ENCODE measurements at regions not wholly inside any gene's neighbourhood (a gene's known extent, or its start where the extent isn't known, plus 50 kb on each side); places are given as distances from the start of the nearest gene placed in this dataset.

DNA sequence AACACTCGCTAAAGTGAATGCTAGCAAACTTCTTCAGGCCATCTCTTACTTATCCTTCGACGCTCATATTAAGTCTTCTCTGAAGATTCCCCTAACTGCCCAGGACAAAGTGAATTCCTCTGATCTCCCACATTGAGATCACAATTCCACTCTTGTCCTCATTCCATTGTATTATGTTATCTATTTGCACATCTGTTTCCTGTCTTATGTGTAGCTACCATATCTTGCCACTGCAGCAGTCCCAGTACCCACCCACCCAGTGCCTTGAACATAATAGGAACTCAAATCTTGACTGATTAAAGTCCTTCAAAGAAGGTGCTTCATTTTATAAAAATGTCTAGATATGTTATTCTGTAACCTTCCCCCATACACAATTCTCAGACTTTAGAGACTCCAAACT, 702.3 kb downstream of the DIAPH3 start:
- TF ChIP-seq, protein P1, sequence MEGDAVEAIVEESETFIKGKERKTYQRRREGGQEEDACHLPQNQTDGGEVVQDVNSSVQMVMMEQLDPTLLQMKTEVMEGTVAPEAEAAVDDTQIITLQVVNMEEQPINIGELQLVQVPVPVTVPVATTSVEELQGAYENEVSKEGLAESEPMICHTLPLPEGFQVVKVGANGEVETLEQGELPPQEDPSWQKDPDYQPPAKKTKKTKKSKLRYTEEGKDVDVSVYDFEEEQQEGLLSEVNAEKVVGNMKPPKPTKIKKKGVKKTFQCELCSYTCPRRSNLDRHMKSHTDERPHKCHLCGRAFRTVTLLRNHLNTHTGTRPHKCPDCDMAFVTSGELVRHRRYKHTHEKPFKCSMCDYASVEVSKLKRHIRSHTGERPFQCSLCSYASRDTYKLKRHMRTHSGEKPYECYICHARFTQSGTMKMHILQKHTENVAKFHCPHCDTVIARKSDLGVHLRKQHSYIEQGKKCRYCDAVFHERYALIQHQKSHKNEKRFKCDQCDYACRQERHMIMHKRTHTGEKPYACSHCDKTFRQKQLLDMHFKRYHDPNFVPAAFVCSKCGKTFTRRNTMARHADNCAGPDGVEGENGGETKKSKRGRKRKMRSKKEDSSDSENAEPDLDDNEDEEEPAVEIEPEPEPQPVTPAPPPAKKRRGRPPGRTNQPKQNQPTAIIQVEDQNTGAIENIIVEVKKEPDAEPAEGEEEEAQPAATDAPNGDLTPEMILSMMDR (IDR thresholded peaks at IDR 0.05; ENCODE audit: borderline replicate concordance, control extremely low read depth, extremely low read depth, insufficient read depth, missing control alignments), result no peak
- in situ Hi-C loops (cut with MboI; ENCODE audit: low sequenced_read_pairs, unreplicated experiment), result no loop called here
- DNase-seq (ENCODE audit: low spot score), result no peak

DNA sequence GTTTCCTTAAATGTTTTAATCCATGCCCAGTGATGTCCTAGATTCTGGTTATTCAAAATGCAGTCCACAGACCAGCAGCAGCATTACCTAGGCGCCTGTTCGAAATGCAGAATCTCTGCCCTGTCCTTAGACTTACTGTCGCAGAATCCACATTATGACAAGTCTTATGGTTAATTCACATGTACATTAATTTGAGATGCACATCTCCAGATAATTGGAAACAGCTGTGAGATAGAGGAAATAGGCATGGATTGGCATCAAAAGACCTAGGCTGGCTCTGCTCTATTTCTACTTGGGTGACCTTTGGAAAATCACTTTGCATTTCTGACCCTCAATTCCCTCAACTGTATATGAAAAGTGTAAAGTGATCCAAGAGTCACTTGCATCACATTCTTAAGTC, 700.7 kb downstream of the DIAPH3 start:
- in situ Hi-C loops (cut with MboI; ENCODE audit: low sequenced_read_pairs, unreplicated experiment), result no loop called here
- TF ChIP-seq, protein P1 (IDR thresholded peaks at IDR 0.05; ENCODE audit: borderline replicate concordance, control extremely low read depth, extremely low read depth, insufficient read depth, missing control alignments), result no peak

DNA sequence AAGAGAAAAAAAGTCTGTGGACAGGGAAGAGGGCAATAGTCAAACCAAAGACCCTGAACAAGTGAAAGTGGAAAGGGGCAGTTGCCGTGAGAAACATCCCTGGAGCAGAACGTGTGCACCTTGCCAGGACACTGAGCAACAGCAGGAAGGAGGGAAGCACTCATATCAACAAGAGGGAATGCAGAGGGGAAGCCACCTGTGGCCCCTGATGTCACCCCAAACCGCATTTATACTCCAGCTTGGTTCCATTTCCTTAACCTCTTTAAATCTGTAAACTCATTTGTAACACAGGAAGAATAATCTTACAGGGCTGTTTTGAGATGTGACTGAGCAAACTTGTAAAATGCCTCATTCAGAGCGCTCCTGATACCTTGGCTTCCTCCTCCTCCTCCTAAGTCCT, 698.8 kb downstream of the DIAPH3 start:
- in situ Hi-C loops (cut with MboI; ENCODE audit: low sequenced_read_pairs, unreplicated experiment), result no loop called here

More for the DNA sequence above, 700.7 kb downstream of the DIAPH3 start:
- DNase-seq (ENCODE audit: low spot score), result no peak

DNA sequence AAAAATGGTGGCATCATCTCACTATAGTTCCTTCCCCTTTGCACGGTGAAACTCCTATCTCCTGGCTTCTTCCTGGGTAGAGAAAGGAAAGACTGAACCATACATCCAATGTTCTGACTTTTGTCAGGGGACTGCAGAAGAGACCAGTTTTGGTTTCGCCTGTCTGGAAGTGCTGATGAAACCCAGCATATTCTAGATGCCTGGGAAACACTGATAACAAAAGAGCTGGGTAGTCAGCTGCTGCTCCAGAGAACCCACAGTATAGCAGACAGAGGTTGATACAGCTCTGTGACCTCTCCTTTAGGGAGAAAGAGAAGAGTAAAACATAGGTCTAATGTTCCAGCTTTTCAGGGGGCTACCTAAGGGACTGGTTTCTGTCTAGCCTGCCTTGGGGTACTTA, 695.3 kb downstream of the DIAPH3 start:
- in situ Hi-C loops (cut with MboI; ENCODE audit: low sequenced_read_pairs, unreplicated experiment), result no loop called here
- no peak for DNase-seq (ENCODE audit: low spot score)
- TF ChIP-seq, protein P1 (IDR thresholded peaks at IDR 0.05; ENCODE audit: borderline replicate concordance, control extremely low read depth, extremely low read depth, insufficient read depth, missing control alignments), result no peak

More for the DNA sequence above, 698.8 kb downstream of the DIAPH3 start:
- TF ChIP-seq, protein P1 (IDR thresholded peaks at IDR 0.05; ENCODE audit: borderline replicate concordance, control extremely low read depth, extremely low read depth, insufficient read depth, missing control alignments), result no peak
- no peak for DNase-seq (ENCODE audit: low spot score)

DNA sequence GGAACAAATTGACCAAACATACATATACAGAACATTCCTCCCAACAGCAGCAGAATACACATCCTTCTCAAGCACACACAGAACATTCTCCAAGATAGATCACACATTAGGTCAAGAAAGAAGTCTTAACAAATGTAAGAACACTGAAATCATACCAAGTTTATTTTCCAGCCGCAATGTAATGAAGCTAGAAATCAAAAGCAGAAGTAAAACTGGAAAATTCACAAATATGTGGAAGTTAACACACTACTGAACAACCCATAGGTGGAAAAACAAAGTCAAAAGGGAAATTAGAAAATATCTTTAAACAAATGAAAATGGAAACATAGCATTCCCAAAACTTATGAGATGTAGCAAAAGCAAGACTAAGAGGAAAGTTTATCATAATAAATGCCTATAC, 692.6 kb downstream of the DIAPH3 start:
- no peak for DNase-seq (ENCODE audit: low spot score)
- TF ChIP-seq, protein P1 (IDR thresholded peaks at IDR 0.05; ENCODE audit: borderline replicate concordance, control extremely low read depth, extremely low read depth, insufficient read depth, missing control alignments), result no peak
- in situ Hi-C loops (cut with MboI; ENCODE audit: low sequenced_read_pairs, unreplicated experiment), result no loop called here

DNA sequence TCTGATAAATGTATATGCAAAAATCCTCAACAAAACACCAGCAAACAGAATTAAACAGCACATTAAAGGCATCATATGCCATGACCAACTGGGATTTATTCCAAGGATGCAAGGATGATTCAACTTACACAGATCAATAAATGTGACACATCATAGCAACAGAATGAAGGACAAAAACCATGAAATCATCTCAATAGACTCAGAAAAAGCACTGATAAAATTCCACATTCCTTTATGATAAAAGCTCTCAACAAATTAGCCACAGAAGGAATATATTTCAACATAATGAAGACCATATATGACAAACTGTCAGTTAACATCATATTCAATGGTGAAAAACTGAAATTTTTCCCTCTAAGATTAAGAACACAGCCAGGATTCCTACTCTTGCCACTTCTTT, 691.6 kb downstream of the DIAPH3 start:
- TF ChIP-seq, protein P1 (IDR thresholded peaks at IDR 0.05; ENCODE audit: borderline replicate concordance, control extremely low read depth, extremely low read depth, insufficient read depth, missing control alignments), result no peak

DNA sequence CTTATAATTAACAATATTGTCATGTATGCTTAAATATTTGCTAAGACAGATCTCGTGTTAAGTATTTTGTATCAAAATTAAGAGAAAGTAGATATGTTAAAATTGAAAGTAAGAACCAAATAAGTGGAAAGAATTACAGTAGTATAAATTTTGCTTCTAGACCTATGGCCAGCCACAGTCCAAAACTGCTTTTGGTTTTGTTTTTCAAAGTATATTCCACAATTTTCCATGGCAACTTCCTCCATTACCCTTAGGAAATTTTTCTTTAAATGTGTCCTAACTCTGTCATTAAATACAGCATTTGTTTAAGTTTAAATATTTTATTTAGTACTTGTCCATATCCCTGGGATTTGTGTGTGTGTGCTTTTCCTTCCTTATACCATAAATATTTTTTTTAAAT, 689.0 kb downstream of the DIAPH3 start:
- in situ Hi-C loops (cut with MboI; ENCODE audit: low sequenced_read_pairs, unreplicated experiment), result no loop called here
- DNase-seq (ENCODE audit: low spot score), result no peak
- TF ChIP-seq, protein P1 (IDR thresholded peaks at IDR 0.05; ENCODE audit: borderline replicate concordance, control extremely low read depth, extremely low read depth, insufficient read depth, missing control alignments), result no peak

More for the DNA sequence above, 691.6 kb downstream of the DIAPH3 start:
- in situ Hi-C loops (cut with MboI; ENCODE audit: low sequenced_read_pairs, unreplicated experiment), result no loop called here
- no peak for DNase-seq (ENCODE audit: low spot score)
